Fibroblast of mammary gland (primary cell): ENCODE measurements at regions not wholly inside any gene's neighbourhood (a gene's known extent, or its start where the extent isn't known, plus 50 kb on each side); places are given as distances from the start of the nearest gene placed in this dataset.
A peak's percentile ranks its signal among the peaks of the same experiment; 100 is the strongest.

Experiments used
- DNase-seq: peaks from one replicate; pipeline ENCODE4 v3.0.0-alpha.2; 2010; ENCODE audit warnings: low read depth
- H3K4me3 ChIP-seq: 2 replicates; pipeline ENCODE4 v1.5.1; 2011; ENCODE audit warnings: low read depth, mild to moderate bottlenecking, low read length, moderate library complexity; ENCODE audit not compliant: control insufficient read depth
- CTCF ChIP-seq: conservative IDR thresholded peaks from 2 replicates; pipeline ENCODE4 v1.5.1; 2011; ENCODE audit warnings: low read depth, low read length, inconsistent platforms; ENCODE audit not compliant: control insufficient read depth, insufficient read depth

- no peak overlapping the region for H3K4me3 ChIP-seq
- TF ChIP-seq CTCF, result no peak
- DNase-seq, result no peak
These were observed 106.9 kb downstream of the TBC1D30 start for GRCh38 chr12:64931321-64931720.

- no peak overlapping the region for H3K4me3 ChIP-seq
- no peak for DNase-seq
- no peak for TF ChIP-seq CTCF
These were observed 107.5 kb downstream of the TBC1D30 start for GRCh38 chr12:64931981-64932380.

- no peak for TF ChIP-seq CTCF
- no peak for DNase-seq
- no peak overlapping the region for H3K4me3 ChIP-seq
These were observed 109.3 kb downstream of the TBC1D30 start for GRCh38 chr12:64933791-64934190.

- TF ChIP-seq CTCF, result no peak
- DNase-seq, result no peak
These were observed 113.0 kb downstream of the TBC1D30 start for GRCh38 chr12:64937452-64937851.

GRCh38 chr12:64938179-64938578 lies 113.7 kb downstream of the TBC1D30 start:
- TF ChIP-seq CTCF, result no peak
- no peak overlapping the region for H3K4me3 ChIP-seq
- no peak for DNase-seq

More at GRCh38 chr12:64937452-64937851, 113.0 kb downstream of the TBC1D30 start:
- no peak overlapping the region for H3K4me3 ChIP-seq

GRCh38 chr12:64943686-64944085 lies 119.2 kb downstream of the TBC1D30 start:
- no peak overlapping the region for H3K4me3 ChIP-seq
- no peak for TF ChIP-seq CTCF
- peak; percentile 95 for DNase-seq

- TF ChIP-seq CTCF, result no peak
- no peak overlapping the region for H3K4me3 ChIP-seq
- DNase-seq, result peak; percentile 48
These were observed 120.5 kb downstream of the TBC1D30 start for GRCh38 chr12:64944966-64945365.
